ENCODE measurements at regions not wholly inside any gene's neighbourhood (a gene's known extent, or its start where the extent isn't known, plus 50 kb on each side); places are given as distances from the start of the nearest gene placed in this dataset.

GRCh38 chr12:58204071-58204470 lies 262.7 kb downstream of the ATP23 start:
- Mint-ChIP-seq H3K4me1 (ENCODE audit: low read depth) (no peaks in the 10 kb centered on the region), H3K36me3 (ENCODE audit: low read depth) (no peaks in the 10 kb centered on the region), H3K9me3 (no peaks in the 10 kb centered on the region), H3K27ac (no peak overlapping the region), H3K4me3 (no peak overlapping the region), H3K27me3 (ENCODE audit: low read depth) (no peaks in the 10 kb centered on the region)
- DNase-seq (ENCODE audit: low spot score): no peak

- DNase-seq (ENCODE audit: low spot score): no peak
- Mint-ChIP-seq H3K27ac (no peak overlapping the region), H3K36me3 (ENCODE audit: low read depth) (no peaks in the 10 kb centered on the region), H3K4me3 (no peak overlapping the region), H3K27me3 (ENCODE audit: low read depth) (no peaks in the 10 kb centered on the region), H3K4me1 (ENCODE audit: low read depth) (no peaks in the 10 kb centered on the region), H3K9me3 (no peaks in the 10 kb centered on the region)
Measured at GRCh38 chr12:58206876-58207275, 265.5 kb downstream of the ATP23 start.

DNA sequence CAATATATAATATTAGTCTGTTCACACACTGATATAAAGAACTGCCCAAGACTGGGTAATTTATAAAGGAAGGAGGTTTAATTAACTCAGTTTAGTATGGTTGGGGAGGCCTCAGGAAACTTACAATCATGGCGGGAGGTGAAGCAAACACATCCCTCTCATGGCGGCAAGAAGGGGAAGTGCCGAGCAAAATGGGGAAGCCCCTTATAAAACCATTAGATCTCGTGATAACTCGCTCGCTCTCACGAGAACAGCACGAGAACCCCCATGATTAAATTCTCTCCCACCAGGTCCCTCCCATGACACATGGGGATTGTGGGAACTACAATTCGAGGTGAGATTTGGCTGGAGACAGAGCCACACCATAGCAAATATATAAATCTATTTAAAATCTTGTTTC lies 269.8 kb downstream of the ATP23 start:
- Mint-ChIP-seq H3K27ac (no peak overlapping the region), H3K4me1 (ENCODE audit: low read depth) (no peaks in the 10 kb centered on the region), H3K4me3 (no peak overlapping the region), H3K27me3 (ENCODE audit: low read depth) (no peaks in the 10 kb centered on the region), H3K36me3 (ENCODE audit: low read depth) (no peaks in the 10 kb centered on the region), H3K9me3 (no peaks in the 10 kb centered on the region)
- no peak for DNase-seq (ENCODE audit: low spot score)

DNA sequence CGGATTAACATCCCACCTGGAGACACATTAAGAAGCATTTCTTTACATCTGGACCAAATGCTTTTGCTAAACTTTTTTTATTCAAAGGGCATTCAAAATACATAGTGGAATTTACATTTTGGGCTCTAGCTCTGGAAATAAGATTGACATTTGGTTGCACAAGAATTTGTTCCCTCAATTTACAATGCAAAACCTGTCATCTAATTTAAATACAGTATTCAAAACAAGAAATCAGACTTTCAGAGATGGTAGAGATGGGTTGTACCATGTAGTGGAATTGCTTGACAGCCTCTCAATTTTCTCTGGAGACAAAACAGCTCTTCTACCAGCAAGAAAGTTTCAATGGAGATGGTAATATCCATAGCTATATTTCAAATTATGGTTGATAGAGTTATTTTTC lies 275.8 kb downstream of the ATP23 start:
- DNase-seq (ENCODE audit: low spot score): no peak
- H3K9me3 Mint-ChIP-seq: no peaks in the 10 kb centered on the region
- H3K27me3 Mint-ChIP-seq (ENCODE audit: low read depth): no peaks in the 10 kb centered on the region
- H3K36me3 Mint-ChIP-seq (ENCODE audit: low read depth): no peaks in the 10 kb centered on the region
- H3K27ac Mint-ChIP-seq: no peak overlapping the region
- H3K4me1 Mint-ChIP-seq (ENCODE audit: low read depth): no peaks in the 10 kb centered on the region
- H3K4me3 Mint-ChIP-seq: no peak overlapping the region

DNA sequence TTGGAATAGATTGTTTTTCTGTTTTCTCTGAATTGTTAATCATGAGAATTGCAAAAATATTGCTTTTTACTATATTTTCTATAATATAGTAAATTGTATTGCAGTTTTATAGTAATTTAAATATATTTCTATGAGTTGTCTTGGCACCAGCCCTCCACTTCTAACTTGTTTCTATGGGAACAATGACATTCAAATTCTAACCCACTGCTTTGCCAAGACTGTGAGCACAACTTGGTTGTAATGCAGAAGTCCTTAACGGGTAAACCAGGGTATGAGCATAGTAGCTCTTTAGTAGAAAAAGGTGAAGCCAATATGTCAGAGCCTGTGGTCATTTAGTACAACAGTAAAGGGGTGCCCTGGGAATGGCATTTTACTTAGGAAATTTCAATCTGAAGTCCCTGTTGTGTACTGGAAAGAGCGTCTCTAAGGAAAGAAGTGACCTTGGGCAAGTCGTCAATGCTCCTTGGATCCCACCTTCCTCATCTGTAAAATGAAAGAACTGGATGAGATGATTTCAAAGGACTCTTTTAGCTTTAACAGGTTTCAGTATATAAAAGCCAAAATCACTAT lies 283.3 kb downstream of the ATP23 start:
- Mint-ChIP-seq H3K4me3 (no peak overlapping the region), H3K27me3 (ENCODE audit: low read depth) (no peaks in the 10 kb centered on the region), H3K9me3 (no peaks in the 10 kb centered on the region), H3K27ac (no peak overlapping the region), H3K4me1 (ENCODE audit: low read depth) (no peaks in the 10 kb centered on the region), H3K36me3 (ENCODE audit: low read depth) (no peaks in the 10 kb centered on the region)
- DNase-seq (ENCODE audit: low spot score): no peak

- Mint-ChIP-seq H3K9me3 (no peaks in the 10 kb centered on the region), H3K4me1 (ENCODE audit: low read depth) (no peaks in the 10 kb centered on the region), H3K27me3 (ENCODE audit: low read depth) (no peaks in the 10 kb centered on the region), H3K27ac (no peak overlapping the region), H3K36me3 (ENCODE audit: low read depth) (no peaks in the 10 kb centered on the region), H3K4me3 (no peak overlapping the region)
- no peak for DNase-seq (ENCODE audit: low spot score)
Measured at GRCh38 chr12:58225203-58225877, 284.0 kb downstream of the ATP23 start.

- no peak overlapping the region for H3K27ac Mint-ChIP-seq
- no peak for DNase-seq (ENCODE audit: low spot score)
- H3K36me3 Mint-ChIP-seq (ENCODE audit: low read depth): no peaks in the 10 kb centered on the region
- no peaks in the 10 kb centered on the region for H3K27me3 Mint-ChIP-seq (ENCODE audit: low read depth)
- no peaks in the 10 kb centered on the region for H3K9me3 Mint-ChIP-seq
- no peak overlapping the region for H3K4me3 Mint-ChIP-seq
- no peaks in the 10 kb centered on the region for H3K4me1 Mint-ChIP-seq (ENCODE audit: low read depth)
Measured at GRCh38 chr12:58233886-58234285, 292.5 kb downstream of the ATP23 start.

- no peak overlapping the region for H3K27ac Mint-ChIP-seq
- H3K9me3 Mint-ChIP-seq: no peaks in the 10 kb centered on the region
- no peaks in the 10 kb centered on the region for H3K27me3 Mint-ChIP-seq (ENCODE audit: low read depth)
- H3K4me1 Mint-ChIP-seq (ENCODE audit: low read depth): no peaks in the 10 kb centered on the region
- no peaks in the 10 kb centered on the region for H3K36me3 Mint-ChIP-seq (ENCODE audit: low read depth)
- H3K4me3 Mint-ChIP-seq: no peak overlapping the region
- no peak for DNase-seq (ENCODE audit: low spot score)
Measured at GRCh38 chr12:58238411-58238810, 297.0 kb downstream of the ATP23 start.

GRCh38 chr12:58241099-58241498 lies 299.7 kb downstream of the ATP23 start:
- no peak for DNase-seq (ENCODE audit: low spot score)
- no peaks in the 10 kb centered on the region for H3K27me3 Mint-ChIP-seq (ENCODE audit: low read depth)
- H3K9me3 Mint-ChIP-seq: no peaks in the 10 kb centered on the region
- no peaks in the 10 kb centered on the region for H3K36me3 Mint-ChIP-seq (ENCODE audit: low read depth)
- no peaks in the 10 kb centered on the region for H3K4me1 Mint-ChIP-seq (ENCODE audit: low read depth)
- H3K4me3 Mint-ChIP-seq: no peak overlapping the region
- no peak overlapping the region for H3K27ac Mint-ChIP-seq

- H3K9me3 Mint-ChIP-seq: no peaks in the 10 kb centered on the region
- DNase-seq (ENCODE audit: low spot score): no peak
- no peak overlapping the region for H3K27ac Mint-ChIP-seq
- no peaks in the 10 kb centered on the region for H3K4me1 Mint-ChIP-seq (ENCODE audit: low read depth)
- no peaks in the 10 kb centered on the region for H3K36me3 Mint-ChIP-seq (ENCODE audit: low read depth)
- no peaks in the 10 kb centered on the region for H3K27me3 Mint-ChIP-seq (ENCODE audit: low read depth)
- H3K4me3 Mint-ChIP-seq: no peak overlapping the region
Measured at GRCh38 chr12:58242796-58243630, 301.6 kb downstream of the ATP23 start.

DNA sequence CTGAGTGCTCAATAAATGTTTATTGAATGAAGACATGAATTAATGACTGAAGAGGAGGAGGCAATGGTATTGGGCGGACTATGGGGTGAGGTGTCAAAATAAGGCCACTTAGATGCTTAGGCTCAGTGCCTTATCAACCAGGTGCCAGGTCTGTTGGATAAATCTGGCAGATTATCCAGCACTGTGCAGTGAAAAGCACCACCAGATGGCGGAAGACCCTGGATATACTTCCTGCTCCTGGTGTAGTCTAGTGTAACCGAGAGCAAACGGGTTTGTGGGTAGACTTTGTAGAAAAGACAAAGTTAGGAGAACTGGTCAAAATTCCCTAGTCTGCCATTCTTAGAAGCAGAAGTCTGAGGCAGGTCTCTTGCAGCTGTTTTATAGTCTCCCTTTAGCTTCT lies 306.3 kb downstream of the ATP23 start:
- no peak overlapping the region for H3K4me3 Mint-ChIP-seq
- no peaks in the 10 kb centered on the region for H3K36me3 Mint-ChIP-seq (ENCODE audit: low read depth)
- no peaks in the 10 kb centered on the region for H3K27me3 Mint-ChIP-seq (ENCODE audit: low read depth)
- no peak for DNase-seq (ENCODE audit: low spot score)
- H3K27ac Mint-ChIP-seq: no peak overlapping the region
- no peaks in the 10 kb centered on the region for H3K9me3 Mint-ChIP-seq
- no peaks in the 10 kb centered on the region for H3K4me1 Mint-ChIP-seq (ENCODE audit: low read depth)

- no peak for DNase-seq (ENCODE audit: low spot score)
- H3K27ac Mint-ChIP-seq: no peak overlapping the region
- no peaks in the 10 kb centered on the region for H3K27me3 Mint-ChIP-seq (ENCODE audit: low read depth)
- H3K4me3 Mint-ChIP-seq: no peak overlapping the region
- no peaks in the 10 kb centered on the region for H3K9me3 Mint-ChIP-seq
- H3K4me1 Mint-ChIP-seq (ENCODE audit: low read depth): no peaks in the 10 kb centered on the region
- H3K36me3 Mint-ChIP-seq (ENCODE audit: low read depth): no peaks in the 10 kb centered on the region
Measured at GRCh38 chr12:58248599-58248998, 307.2 kb downstream of the ATP23 start.

- H3K27ac Mint-ChIP-seq: no peak overlapping the region
- no peak overlapping the region for H3K4me3 Mint-ChIP-seq
- H3K36me3 Mint-ChIP-seq (ENCODE audit: low read depth): no peaks in the 10 kb centered on the region
Measured at GRCh38 chr12:58249610-58250009, 308.2 kb downstream of the ATP23 start.

GRCh38 chr12:58250077-58250476 lies 308.7 kb downstream of the ATP23 start:
- no peak for DNase-seq (ENCODE audit: low spot score)
- Mint-ChIP-seq H3K4me1 (ENCODE audit: low read depth) (no peaks in the 10 kb centered on the region), H3K27me3 (ENCODE audit: low read depth) (no peaks in the 10 kb centered on the region), H3K27ac (no peak overlapping the region), H3K36me3 (ENCODE audit: low read depth) (no peaks in the 10 kb centered on the region), H3K9me3 (no peaks in the 10 kb centered on the region), H3K4me3 (no peak overlapping the region)

More at GRCh38 chr12:58249610-58250009, 308.2 kb downstream of the ATP23 start:
- Mint-ChIP-seq H3K27me3 (ENCODE audit: low read depth) (no peaks in the 10 kb centered on the region), H3K9me3 (no peaks in the 10 kb centered on the region), H3K4me1 (ENCODE audit: low read depth) (no peaks in the 10 kb centered on the region)
- no peak for DNase-seq (ENCODE audit: low spot score)

Data from T-helper 2 cell treated with Interferon-gamma antibody and Interleukin-4, amounts not matched to agents 5 μg/mL and 100 μg/mL, for 36 hours (primary cell).